ENCODE measurements at regions not wholly inside any gene's neighbourhood (a gene's known extent, or its start where the extent isn't known, plus 50 kb on each side); places are given as distances from the start of the nearest gene placed in this dataset.
"Not testable (repeated sequence)": the region's sequence is repeated elsewhere in the genome, so short reads cannot be mapped to it uniquely, and the experiment has no call there.

- H3K9ac ChIP-seq (replicated peaks; ENCODE audit: extremely low read depth, insufficient read depth, low read length), result no peak overlapping the region
- H3K4me2 ChIP-seq (ENCODE audit: insufficient read depth, low read length), result no peak overlapping the region
- no peaks in the 10 kb centered on the region for H3K36me3 ChIP-seq (ENCODE audit: control insufficient read depth in 2 of 2, extremely low read depth in 1 of 2, insufficient read depth in 2 of 2, low read length in 2 of 2)
- CTCF ChIA-PET, result interaction anchor here (0.6 kb wide), 1 partner anchor 730 kb away, joined by 4 read pairs; no protein-coding TSS in a partner anchor
- H3K79me2 ChIP-seq (ENCODE audit: control insufficient read depth, insufficient read depth, low read length), result no peaks in the 10 kb centered on the region
- H3K4me3 ChIP-seq (replicated peaks in 1 of 3; ENCODE audit: insufficient read depth in 1 of 3, low read depth in 1 of 3, low read length in 3 of 3), result no peak overlapping the region
- BruUV-seq (replicated peaks), result no TSS peak
- FAIRE-seq (no peak), DNase-seq (ENCODE audit: low read depth, low spot score) (no peak)
- H3K27ac ChIP-seq (ENCODE audit: insufficient read depth, low read depth, low read length), result no peak overlapping the region
- H3K9me1 ChIP-seq (replicated peaks; ENCODE audit: control insufficient read depth, extremely low read depth, insufficient read depth, low read length), result no peaks in the 10 kb centered on the region
- dilution Hi-C loops (cut with MboI; ENCODE audit: extremely low pct_ligation_motif_present, low sequenced_read_pairs), result loop anchor here (25.0 kb wide), 1 partner anchor 667 kb away; no protein-coding TSS in a partner anchor
- no peak overlapping the region for H2AFZ ChIP-seq (ENCODE audit: low read depth, low read length)
- intact Hi-C loops (cut with micrococcal nuclease), result no loop called here
- H3K9me3 ChIP-seq (replicated peaks; ENCODE audit: control insufficient read depth, insufficient read depth, low read length), result peaks cover 16% of the 10 kb centered on the region
- TF ChIP-seq MYC (IDR thresholded peaks at IDR 0.05; ENCODE audit: low read depth, low read length) (no peak), EZH2 (IDR thresholded peaks at IDR 0.05; ENCODE audit: borderline replicate concordance, low read depth, low read length, severe bottlenecking) (no peak), FOS (IDR thresholded peaks at IDR 0.05; ENCODE audit: borderline replicate concordance, insufficient read depth, low read length) (no peak), POLR2A (IDR thresholded peaks at IDR 0.05; ENCODE audit: low read depth, low read length) (no peak), MAX (IDR thresholded peaks at IDR 0.05; ENCODE audit: insufficient read depth, insufficient read length) (no peak), CTCF (IDR thresholded peaks at IDR 0.05; ENCODE audit: extremely low read depth in 1 of 2, insufficient read depth in 1 of 2, low read depth in 1 of 2, low read length in 2 of 2) (no peak), GATA2 (IDR thresholded peaks at IDR 0.05; ENCODE audit: insufficient read depth, insufficient read length, low read depth, low read length) (no peak), JUN (IDR thresholded peaks at IDR 0.05; ENCODE audit: borderline replicate concordance, insufficient read depth, insufficient read length, low read depth) (no peak), POLR2AphosphoS5 (IDR thresholded peaks at IDR 0.05; ENCODE audit: insufficient read depth, low read depth, low read length) (no peak)
- H3K27me3 ChIP-seq (ENCODE audit: control insufficient read depth in 2 of 2, insufficient read depth in 2 of 2, low read length in 2 of 2), result no peaks in the 10 kb centered on the region
- H4K20me1 ChIP-seq (replicated peaks; ENCODE audit: control insufficient read depth, extremely low read depth, insufficient read depth, low read length), result no peaks in the 10 kb centered on the region
- H3K4me1 ChIP-seq (ENCODE audit: control insufficient read depth, extremely low read depth, insufficient read depth, low read length), result no peaks in the 10 kb centered on the region
- POLR2A ChIA-PET, result no interaction called here
Measured at GRCh38 chr20:29878777-29879442, 1378.6 kb upstream of the DEFB115 start.

GRCh38 chr20:29881107-29881506 is 1376.4 kb upstream of the DEFB115 start:
- peak; percentile 32 for DNase-seq (ENCODE audit: low read depth, low spot score)
- H4K20me1 ChIP-seq (replicated peaks; ENCODE audit: control insufficient read depth, extremely low read depth, insufficient read depth, low read length); POLR2A ChIA-PET; H3K9me1 ChIP-seq (replicated peaks; ENCODE audit: control insufficient read depth, extremely low read depth, insufficient read depth, low read length); H3K79me2 ChIP-seq (ENCODE audit: control insufficient read depth, insufficient read depth, low read length); H3K4me2 ChIP-seq (ENCODE audit: insufficient read depth, low read length); H3K4me3 ChIP-seq (replicated peaks in 1 of 3; ENCODE audit: insufficient read depth in 1 of 3, low read depth in 1 of 3, low read length in 3 of 3); CTCF ChIA-PET; BruUV-seq (replicated peaks); H3K4me1 ChIP-seq (ENCODE audit: control insufficient read depth, extremely low read depth, insufficient read depth, low read length); H3K9ac ChIP-seq (replicated peaks; ENCODE audit: extremely low read depth, insufficient read depth, low read length); FAIRE-seq; intact Hi-C loops (cut with micrococcal nuclease); H3K36me3 ChIP-seq (ENCODE audit: control insufficient read depth in 2 of 2, extremely low read depth in 1 of 2, insufficient read depth in 2 of 2, low read length in 2 of 2); H3K27me3 ChIP-seq (ENCODE audit: control insufficient read depth in 2 of 2, insufficient read depth in 2 of 2, low read length in 2 of 2); H3K27ac ChIP-seq (ENCODE audit: insufficient read depth, low read depth, low read length); H2AFZ ChIP-seq (ENCODE audit: low read depth, low read length): not testable (repeated sequence)
- dilution Hi-C loops (cut with MboI; ENCODE audit: extremely low pct_ligation_motif_present, low sequenced_read_pairs), result loop anchor here (25.0 kb wide), 1 partner anchor 669 kb away; no protein-coding TSS in a partner anchor
- H3K9me3 ChIP-seq (replicated peaks; ENCODE audit: control insufficient read depth, insufficient read depth, low read length), result peaks cover 12% of the 10 kb centered on the region
